ENCODE measurements at regions not wholly inside any gene's neighbourhood (a gene's known extent, or its start where the extent isn't known, plus 50 kb on each side); places are given as distances from the start of the nearest gene placed in this dataset.

- H3K4me3 ChIP-seq (ENCODE audit: extremely low read depth in 1 of 4, insufficient read depth in 2 of 4, low read depth in 3 of 4, low read length in 4 of 4), result no peak overlapping the region
- no peaks in the 10 kb centered on the region for H3K23me2 ChIP-seq (ENCODE audit: low read depth, low read length)
- H3K14ac ChIP-seq (ENCODE audit: insufficient read length), result no peak overlapping the region
- H3K9ac ChIP-seq (replicated peaks in 1 of 4; ENCODE audit: extremely low read depth in 1 of 4, low read depth in 3 of 4, low read length in 3 of 4), result no peak overlapping the region
- H3K27ac ChIP-seq (ENCODE audit: low read depth, low read length), result no peak overlapping the region
- H3K4ac ChIP-seq (replicated peaks; ENCODE audit: insufficient read length, low read depth, low read length), result no peak overlapping the region
- H2BK5ac ChIP-seq (ENCODE audit: low read depth, low read length), result no peak overlapping the region
- no peak overlapping the region for H2BK12ac ChIP-seq (ENCODE audit: low read depth, low read length)
- no peaks in the 10 kb centered on the region for H3K79me2 ChIP-seq (ENCODE audit: control insufficient read depth in 1 of 2, insufficient read depth in 2 of 2, low read length in 2 of 2)
- H2BK15ac ChIP-seq (ENCODE audit: low read length), result no peak overlapping the region
- H3K36me3 ChIP-seq (ENCODE audit: control insufficient read depth in 2 of 4, insufficient read depth in 4 of 4, low read length in 3 of 4), result no peaks in the 10 kb centered on the region
- ChIA-PET POLR2A (ENCODE audit: partially characterized antibody) (no interaction called here), CTCF (ENCODE audit: partially characterized antibody) (interaction anchor here (0.6 to 1.1 kb wide), 3 partner anchors 13 to 108 kb away, joined by 3 read pairs; no protein-coding TSS in a partner anchor)
- H4K91ac ChIP-seq (replicated peaks; ENCODE audit: insufficient read length, low read length), result no peak overlapping the region
- no peak overlapping the region for H3K18ac ChIP-seq (ENCODE audit: extremely low read depth, low read length)
- no peak overlapping the region for H2AFZ ChIP-seq (ENCODE audit: low read length)
- DNase-seq (ENCODE audit: low read depth in 1 of 2, low spot score in 2 of 2) (no peak), FAIRE-seq (no peak)
- no peak overlapping the region for H4K8ac ChIP-seq (ENCODE audit: extremely low read depth, insufficient read depth, low read length)
- no peaks in the 10 kb centered on the region for H3K9me3 ChIP-seq (ENCODE audit: insufficient read depth in 2 of 2, low read depth in 1 of 2, low read length in 1 of 2)
- no peaks in the 10 kb centered on the region for H4K20me1 ChIP-seq (replicated peaks in 1 of 2; ENCODE audit: control insufficient read depth in 1 of 2, insufficient read depth in 2 of 2, low read length in 2 of 2)
- H2BK20ac ChIP-seq (ENCODE audit: low read length), result no peak overlapping the region
- H3K4me1 ChIP-seq (replicated peaks in 1 of 4; ENCODE audit: control insufficient read depth in 3 of 4, insufficient read depth in 4 of 4, low read length in 3 of 4), result no peaks in the 10 kb centered on the region; a peak in 1 of 7 replicates
- H3K27me3 ChIP-seq (replicated peaks in 1 of 4; ENCODE audit: control insufficient read depth in 3 of 4, extremely low read depth in 1 of 4, insufficient read depth in 3 of 4, low read length in 3 of 4), result no peaks in the 10 kb centered on the region
- no peak overlapping the region for H2BK120ac ChIP-seq (replicated peaks; ENCODE audit: low read depth, low read length)
- WGBS, 2 experiments (ENCODE audit: extremely low coverage in 1 of 2, insufficient coverage in 1 of 2, insufficient read length in 1 of 2, insufficient replicate concordance in 2 of 2, low coverage in 1 of 2, low lambda C conversion rate in 2 of 2, missing lambda C conversion rate in 1 of 2), result 90% methylated on average over 3 of the region's 3 CpGs; no CpG with 5 or more reads in 1 of the 2 experiments
- H4K5ac ChIP-seq (ENCODE audit: insufficient read length, low read depth, low read length), result no peak overlapping the region
- H3K56ac ChIP-seq (replicated peaks; ENCODE audit: insufficient read length, low read depth, low read length), result no peak overlapping the region
- H3K23ac ChIP-seq (ENCODE audit: insufficient read length), result no peak overlapping the region
- no peak overlapping the region for H2AK5ac ChIP-seq (ENCODE audit: low read depth, low read length)
- no peak overlapping the region for H3K4me2 ChIP-seq (ENCODE audit: insufficient read depth in 1 of 2, low read depth in 2 of 2, low read length in 2 of 2)
- H3K79me1 ChIP-seq (ENCODE audit: low read depth, low read length), result no peaks in the 10 kb centered on the region
- TF ChIP-seq TAF1 (IDR thresholded peaks at IDR 0.05; ENCODE audit: low read depth, low read length), result no peak
- no peak for TF ChIP-seq E2F6 (IDR thresholded peaks at IDR 0.05)
- no peak for TF ChIP-seq SAP30 (IDR thresholded peaks at IDR 0.05; ENCODE audit: insufficient read depth, insufficient replicate concordance, low read length)
- no peak for TF ChIP-seq POU5F1 (IDR thresholded peaks at IDR 0.05; ENCODE audit: low read depth, low read length)
- TF ChIP-seq CBX8 (IDR thresholded peaks at IDR 0.05; ENCODE audit: borderline replicate concordance, low read depth, low read length), result no peak
- no peak for TF ChIP-seq SP2 (IDR thresholded peaks at IDR 0.05; ENCODE audit: low read length)
- no peak for TF ChIP-seq CEBPB (IDR thresholded peaks at IDR 0.05; ENCODE audit: low read depth, low read length)
- no peak for TF ChIP-seq RAD21 (IDR thresholded peaks at IDR 0.05 in 1 of 2, conservative IDR thresholded peaks at IDR 0.05 in 1 of 2; ENCODE audit: low read depth in 2 of 2, low read length in 2 of 2)
- TF ChIP-seq SUZ12 (IDR thresholded peaks at IDR 0.05; ENCODE audit: low read length), result no peak
- TF ChIP-seq TEAD4 (IDR thresholded peaks at IDR 0.05; ENCODE audit: low read depth, low read length), result no peak
- TF ChIP-seq SRF (IDR thresholded peaks at IDR 0.05; ENCODE audit: low read depth, low read length), result no peak
- no peak for TF ChIP-seq SP1 (IDR thresholded peaks at IDR 0.05; ENCODE audit: low read depth, low read length)
- no peak for TF ChIP-seq POLR2AphosphoS5 (IDR thresholded peaks at IDR 0.05; ENCODE audit: low read depth, low read length)
- no peak for TF ChIP-seq TCF12 (IDR thresholded peaks at IDR 0.05; ENCODE audit: low read depth, low read length)
- TF ChIP-seq MAFK (IDR thresholded peaks at IDR 0.05; ENCODE audit: low read depth, low read length), result no peak
Observed at GRCh38 chr18:9039441-9040071, 62.9 kb upstream of the NDUFV2 start.

Data from H1 (cell line).